ENCODE measurements at regions not wholly inside any gene's neighbourhood (a gene's known extent, or its start where the extent isn't known, plus 50 kb on each side); places are given as distances from the start of the nearest gene placed in this dataset.
"Not testable (repeated sequence)": the region's sequence is repeated elsewhere in the genome, so short reads cannot be mapped to it uniquely, and the experiment has no call there.

- no peak overlapping the region for H3K4me3 ChIP-seq (ENCODE audit: low read length)
- no peak for DNase-seq
Observed at GRCh38 chr10:3559527-3559926, 225.5 kb downstream of the KLF6 start.

GRCh38 chr10:3559011-3559410, 226.0 kb downstream of the KLF6 start:
- no peak overlapping the region for H3K4me3 ChIP-seq (ENCODE audit: low read length)
- no peak for DNase-seq
- H3K36me3 ChIP-seq (ENCODE audit: insufficient read depth, low read length) = no peaks in the 10 kb centered on the region

More at GRCh38 chr10:3559527-3559926, 225.5 kb downstream of the KLF6 start:
- no peaks in the 10 kb centered on the region for H3K9me2 ChIP-seq (replicated peaks; ENCODE audit: insufficient read depth, low read length)
- H3K36me3 ChIP-seq (ENCODE audit: insufficient read depth, low read length) = no peaks in the 10 kb centered on the region
- H3K4me1 ChIP-seq (ENCODE audit: low read length) = no peaks in the 10 kb centered on the region
- no peak overlapping the region for H3K4me2 ChIP-seq (ENCODE audit: low read depth, low read length, poor library complexity, severe bottlenecking)
- H2AFZ ChIP-seq (ENCODE audit: low read length) = no peak overlapping the region
- no peak overlapping the region for H3K27ac ChIP-seq (ENCODE audit: low read length)
- H4K20me1 ChIP-seq (ENCODE audit: insufficient read depth, low read depth, low read length) = no peaks in the 10 kb centered on the region
- H3K27me3 ChIP-seq (ENCODE audit: low read length) = no peaks in the 10 kb centered on the region
- H3K79me2 ChIP-seq (ENCODE audit: low read length) = no peaks in the 10 kb centered on the region
- H3K9ac ChIP-seq (ENCODE audit: low read length) = no peak overlapping the region
- no peaks in the 10 kb centered on the region for H3K9me3 ChIP-seq (ENCODE audit: low read length)

GRCh38 chr10:3556191-3557017, 228.6 kb downstream of the KLF6 start:
- DNase-seq; H3K4me2 ChIP-seq (ENCODE audit: low read depth, low read length, poor library complexity, severe bottlenecking); H3K9me3 ChIP-seq (ENCODE audit: low read length); H2AFZ ChIP-seq (ENCODE audit: low read length); H3K9me2 ChIP-seq (replicated peaks; ENCODE audit: insufficient read depth, low read length); H3K27me3 ChIP-seq (ENCODE audit: low read length); H3K9ac ChIP-seq (ENCODE audit: low read length); H3K79me2 ChIP-seq (ENCODE audit: low read length); H4K20me1 ChIP-seq (ENCODE audit: insufficient read depth, low read depth, low read length); H3K27ac ChIP-seq (ENCODE audit: low read length); H3K4me1 ChIP-seq (ENCODE audit: low read length); H3K36me3 ChIP-seq (ENCODE audit: insufficient read depth, low read length); H3K4me3 ChIP-seq (ENCODE audit: low read length): not testable (repeated sequence)

More at GRCh38 chr10:3559011-3559410, 226.0 kb downstream of the KLF6 start:
- no peak overlapping the region for H3K4me2 ChIP-seq (ENCODE audit: low read depth, low read length, poor library complexity, severe bottlenecking)
- no peak overlapping the region for H3K27ac ChIP-seq (ENCODE audit: low read length)
- no peaks in the 10 kb centered on the region for H3K9me2 ChIP-seq (replicated peaks; ENCODE audit: insufficient read depth, low read length)
- H4K20me1 ChIP-seq (ENCODE audit: insufficient read depth, low read depth, low read length) = no peaks in the 10 kb centered on the region
- H2AFZ ChIP-seq (ENCODE audit: low read length) = no peak overlapping the region
- no peaks in the 10 kb centered on the region for H3K4me1 ChIP-seq (ENCODE audit: low read length)
- no peak overlapping the region for H3K9ac ChIP-seq (ENCODE audit: low read length)
- H3K9me3 ChIP-seq (ENCODE audit: low read length) = no peaks in the 10 kb centered on the region
- H3K27me3 ChIP-seq (ENCODE audit: low read length) = no peaks in the 10 kb centered on the region
- no peaks in the 10 kb centered on the region for H3K79me2 ChIP-seq (ENCODE audit: low read length)

GRCh38 chr10:3554121-3554522, 230.9 kb downstream of the KLF6 start:
- Histone ChIP-seq H3K4me3 (ENCODE audit: low read length) (no peak overlapping the region), H3K36me3 (ENCODE audit: insufficient read depth, low read length) (no peaks in the 10 kb centered on the region), H3K9me3 (ENCODE audit: low read length) (no peaks in the 10 kb centered on the region), H3K27ac (ENCODE audit: low read length) (no peak overlapping the region), H3K79me2 (ENCODE audit: low read length) (no peaks in the 10 kb centered on the region), H3K9ac (ENCODE audit: low read length) (no peak overlapping the region), H4K20me1 (ENCODE audit: insufficient read depth, low read depth, low read length) (no peaks in the 10 kb centered on the region), H3K4me2 (ENCODE audit: low read depth, low read length, poor library complexity, severe bottlenecking) (no peak overlapping the region), H3K9me2 (replicated peaks; ENCODE audit: insufficient read depth, low read length) (no peaks in the 10 kb centered on the region), H2AFZ (ENCODE audit: low read length) (no peak overlapping the region), H3K4me1 (ENCODE audit: low read length) (no peaks in the 10 kb centered on the region), H3K27me3 (ENCODE audit: low read length) (no peaks in the 10 kb centered on the region)
- no peak for DNase-seq

DNA sequence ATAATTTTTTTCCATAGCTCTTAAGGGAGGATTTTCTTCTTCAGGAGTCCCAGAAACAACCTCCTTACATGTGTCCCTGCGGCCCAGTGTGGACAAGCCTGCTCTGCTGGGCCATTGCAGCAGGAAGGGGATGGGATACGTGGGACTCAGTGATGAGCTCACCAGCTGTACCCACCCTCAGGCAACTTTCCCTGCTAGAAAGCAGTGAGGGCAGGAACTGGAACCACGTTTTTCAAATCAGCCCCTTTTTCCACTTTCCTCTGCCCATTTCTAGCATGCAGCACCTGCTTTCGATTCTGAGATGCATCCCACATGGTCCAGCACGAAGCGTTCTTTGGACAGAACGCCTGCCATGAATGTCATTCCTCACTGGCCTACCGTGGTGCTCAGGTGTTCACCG, 232.7 kb downstream of the KLF6 start:
- Histone ChIP-seq H3K4me3 (ENCODE audit: low read length) (no peak overlapping the region), H3K27me3 (ENCODE audit: low read length) (no peaks in the 10 kb centered on the region), H3K9me2 (replicated peaks; ENCODE audit: insufficient read depth, low read length) (no peaks in the 10 kb centered on the region), H2AFZ (ENCODE audit: low read length) (no peak overlapping the region), H4K20me1 (ENCODE audit: insufficient read depth, low read depth, low read length) (no peaks in the 10 kb centered on the region), H3K27ac (ENCODE audit: low read length) (no peak overlapping the region), H3K9ac (ENCODE audit: low read length) (no peak overlapping the region), H3K4me1 (ENCODE audit: low read length) (no peaks in the 10 kb centered on the region), H3K36me3 (ENCODE audit: insufficient read depth, low read length) (no peaks in the 10 kb centered on the region), H3K79me2 (ENCODE audit: low read length) (no peaks in the 10 kb centered on the region), H3K4me2 (ENCODE audit: low read depth, low read length, poor library complexity, severe bottlenecking) (no peak overlapping the region), H3K9me3 (ENCODE audit: low read length) (no peaks in the 10 kb centered on the region)
- no peak for DNase-seq

DNA sequence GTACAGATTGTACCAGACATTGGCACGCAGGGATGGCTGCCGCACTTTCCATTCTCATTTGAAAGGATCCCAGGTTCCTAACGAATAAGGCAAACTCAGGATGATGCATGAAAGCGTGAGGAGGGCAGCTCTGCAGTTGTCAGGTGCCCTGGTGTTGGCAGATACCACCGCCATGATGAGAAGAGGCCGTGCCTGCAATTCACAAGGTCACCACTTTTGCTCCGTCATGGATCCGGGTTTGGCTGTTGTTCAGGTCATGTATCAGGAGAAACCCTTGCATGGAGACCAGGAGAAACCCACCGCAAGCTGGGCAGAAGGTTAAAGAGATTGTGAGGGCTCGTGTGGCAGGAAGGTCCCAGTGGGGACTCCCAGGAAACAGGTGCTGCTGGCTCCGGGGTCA, 233.2 kb downstream of the KLF6 start:
- Histone ChIP-seq H3K36me3 (ENCODE audit: insufficient read depth, low read length) (no peaks in the 10 kb centered on the region), H3K4me2 (ENCODE audit: low read depth, low read length, poor library complexity, severe bottlenecking) (no peak overlapping the region), H3K79me2 (ENCODE audit: low read length) (no peaks in the 10 kb centered on the region), H3K9me3 (ENCODE audit: low read length) (no peaks in the 10 kb centered on the region), H3K4me1 (ENCODE audit: low read length) (no peaks in the 10 kb centered on the region), H3K9ac (ENCODE audit: low read length) (no peak overlapping the region), H4K20me1 (ENCODE audit: insufficient read depth, low read depth, low read length) (no peaks in the 10 kb centered on the region), H3K4me3 (ENCODE audit: low read length) (no peak overlapping the region), H3K9me2 (replicated peaks; ENCODE audit: insufficient read depth, low read length) (no peaks in the 10 kb centered on the region), H2AFZ (ENCODE audit: low read length) (no peak overlapping the region), H3K27me3 (ENCODE audit: low read length) (no peaks in the 10 kb centered on the region), H3K27ac (ENCODE audit: low read length) (no peak overlapping the region)
- no peak for DNase-seq

- Histone ChIP-seq H3K9ac (ENCODE audit: low read length) (no peak overlapping the region), H3K4me1 (ENCODE audit: low read length) (no peaks in the 10 kb centered on the region), H3K79me2 (ENCODE audit: low read length) (no peaks in the 10 kb centered on the region), H3K9me2 (replicated peaks; ENCODE audit: insufficient read depth, low read length) (no peaks in the 10 kb centered on the region), H3K27ac (ENCODE audit: low read length) (no peak overlapping the region), H3K9me3 (ENCODE audit: low read length) (no peaks in the 10 kb centered on the region), H3K4me2 (ENCODE audit: low read depth, low read length, poor library complexity, severe bottlenecking) (no peak overlapping the region), H2AFZ (ENCODE audit: low read length) (no peak overlapping the region), H3K36me3 (ENCODE audit: insufficient read depth, low read length) (no peaks in the 10 kb centered on the region), H3K4me3 (ENCODE audit: low read length) (no peak overlapping the region), H4K20me1 (ENCODE audit: insufficient read depth, low read depth, low read length) (no peaks in the 10 kb centered on the region), H3K27me3 (ENCODE audit: low read length) (no peaks in the 10 kb centered on the region)
- no peak for DNase-seq
Observed at GRCh38 chr10:3549118-3549517, 235.9 kb downstream of the KLF6 start.

- no peak overlapping the region for H3K4me2 ChIP-seq (ENCODE audit: low read depth, low read length, poor library complexity, severe bottlenecking)
- no peaks in the 10 kb centered on the region for H3K9me3 ChIP-seq (ENCODE audit: low read length)
- H3K9ac ChIP-seq (ENCODE audit: low read length) = no peak overlapping the region
- no peak overlapping the region for H3K27ac ChIP-seq (ENCODE audit: low read length)
- no peaks in the 10 kb centered on the region for H3K36me3 ChIP-seq (ENCODE audit: insufficient read depth, low read length)
- no peaks in the 10 kb centered on the region for H3K9me2 ChIP-seq (replicated peaks; ENCODE audit: insufficient read depth, low read length)
- H3K79me2 ChIP-seq (ENCODE audit: low read length) = no peaks in the 10 kb centered on the region
- H3K4me3 ChIP-seq (ENCODE audit: low read length) = no peak overlapping the region
- no peaks in the 10 kb centered on the region for H4K20me1 ChIP-seq (ENCODE audit: insufficient read depth, low read depth, low read length)
- no peaks in the 10 kb centered on the region for H3K4me1 ChIP-seq (ENCODE audit: low read length)
- DNase-seq = no peak
- no peaks in the 10 kb centered on the region for H3K27me3 ChIP-seq (ENCODE audit: low read length)
- no peak overlapping the region for H2AFZ ChIP-seq (ENCODE audit: low read length)
Observed at GRCh38 chr10:3548702-3549101, 236.3 kb downstream of the KLF6 start.

Measured in Karpas-422 (cell line).